GM12878 (cell line): ENCODE measurements at regions not wholly inside any gene's neighbourhood (a gene's known extent, or its start where the extent isn't known, plus 50 kb on each side); places are given as distances from the start of the nearest gene placed in this dataset.

Experiments
- EP300 ChIP-seq, 2 experiments: fragments of 150-350 bp in 1 of 2; IDR thresholded peaks; 2 replicates each; pipeline ENCODE4 v1.6.1; 2011 to 2012; ENCODE audit warnings: low read depth in 2 of 2, low read length in 2 of 2, borderline replicate concordance in 1 of 2, improper control_type of control experiment in 1 of 2, inconsistent platforms in 1 of 2; ENCODE audit not compliant: control insufficient read depth in 1 of 2
- SIN3A ChIP-seq: IDR thresholded peaks from 2 replicates; pipeline ENCODE4 v1.6.1; 2012; ENCODE audit warnings: low read depth, low read length, improper control_type of control experiment

DNA sequence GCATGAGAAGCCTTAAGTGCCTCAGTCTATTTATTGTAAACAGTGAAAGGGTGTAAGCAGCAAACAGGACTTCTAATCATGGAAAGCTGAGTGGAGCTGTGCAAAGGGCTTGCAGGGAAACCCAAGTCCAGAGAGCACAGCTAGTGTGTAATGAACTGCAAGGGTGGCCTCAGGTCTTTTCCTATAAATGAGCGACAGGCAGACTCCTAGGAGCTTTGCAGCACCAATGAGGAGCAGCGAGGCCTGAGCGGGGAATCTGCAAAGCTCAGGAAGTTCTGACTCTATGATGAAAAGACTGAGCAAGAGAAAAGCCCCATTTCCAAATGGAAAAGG is 250.1 kb upstream of the MAP3K1 start:
- TF ChIP-seq EP300 (IDR thresholded peaks at IDR 0.05; ENCODE audit: borderline replicate concordance in 1 of 2, control insufficient read depth in 1 of 2, low read depth in 2 of 2, low read length in 2 of 2) (no peak), SIN3A (no peak)
